ENCODE measurements at regions not wholly inside any gene's neighbourhood (a gene's known extent, or its start where the extent isn't known, plus 50 kb on each side); places are given as distances from the start of the nearest gene placed in this dataset.

DNA sequence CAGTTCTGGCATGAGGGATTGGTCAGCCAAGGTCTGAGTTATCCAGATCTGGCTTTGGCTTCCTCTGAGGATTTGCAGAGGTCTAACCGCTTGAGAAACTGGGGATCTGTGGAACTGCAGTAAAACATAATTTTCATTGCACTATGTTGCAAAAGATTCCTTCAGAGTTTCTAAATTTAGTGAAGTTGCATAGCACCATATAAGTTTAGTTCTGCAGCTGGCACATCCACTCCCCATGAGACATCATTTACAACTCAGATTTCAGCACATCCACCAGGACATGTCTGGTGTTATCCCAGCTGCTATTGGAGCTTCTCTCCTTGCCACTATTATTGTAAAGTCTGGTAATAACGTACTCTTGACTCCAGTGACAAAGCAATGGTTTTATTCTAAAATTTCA lies 181.5 kb downstream of the CWF19L2 start:
- no peaks in the 10 kb centered on the region for H3K36me3 ChIP-seq (ENCODE audit: insufficient read depth, low read length)
- H3K27ac ChIP-seq (ENCODE audit: low read depth, low read length), result no peak overlapping the region
- H3K4me1 ChIP-seq (ENCODE audit: control insufficient read depth, insufficient read depth, low read length, unreplicated experiment), result no peaks in the 10 kb centered on the region
- H3K27me3 ChIP-seq (ENCODE audit: insufficient read depth, low read length), result peaks cover 16% of the 10 kb centered on the region
- no peaks in the 10 kb centered on the region for H3K79me2 ChIP-seq (ENCODE audit: control insufficient read depth, insufficient read depth, low read length, unreplicated experiment)
- no peak overlapping the region for H2AFZ ChIP-seq (ENCODE audit: low read length, unreplicated experiment)
- no peak overlapping the region for H3K4me3 ChIP-seq (ENCODE audit: low read depth, low read length)

DNA sequence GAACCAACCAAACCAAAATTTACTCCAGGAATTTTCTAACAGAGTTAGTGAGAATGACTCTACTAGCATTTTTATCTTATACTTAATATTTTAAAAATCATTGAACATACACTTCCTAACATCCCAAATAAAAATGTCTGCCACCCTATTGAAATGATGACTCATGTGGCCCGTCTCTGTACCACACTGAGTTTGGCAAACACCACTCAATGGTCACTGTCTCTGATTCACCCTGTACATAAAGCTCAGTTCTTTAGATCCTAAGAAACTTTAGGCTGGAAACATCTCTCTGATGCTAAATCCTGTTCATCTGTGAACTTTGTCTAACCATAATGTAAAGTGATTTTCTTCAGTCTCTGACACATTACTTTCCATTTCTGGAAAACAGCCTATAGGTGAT lies 182.0 kb downstream of the CWF19L2 start:
- H3K27ac ChIP-seq (ENCODE audit: low read depth, low read length), result no peak overlapping the region
- H3K4me1 ChIP-seq (ENCODE audit: control insufficient read depth, insufficient read depth, low read length, unreplicated experiment), result no peaks in the 10 kb centered on the region
- no peak overlapping the region for H2AFZ ChIP-seq (ENCODE audit: low read length, unreplicated experiment)
- peaks cover 20% of the 10 kb centered on the region for H3K27me3 ChIP-seq (ENCODE audit: insufficient read depth, low read length)
- no peak overlapping the region for H3K4me3 ChIP-seq (ENCODE audit: low read depth, low read length)
- no peaks in the 10 kb centered on the region for H3K36me3 ChIP-seq (ENCODE audit: insufficient read depth, low read length)
- no peaks in the 10 kb centered on the region for H3K79me2 ChIP-seq (ENCODE audit: control insufficient read depth, insufficient read depth, low read length, unreplicated experiment)

DNA sequence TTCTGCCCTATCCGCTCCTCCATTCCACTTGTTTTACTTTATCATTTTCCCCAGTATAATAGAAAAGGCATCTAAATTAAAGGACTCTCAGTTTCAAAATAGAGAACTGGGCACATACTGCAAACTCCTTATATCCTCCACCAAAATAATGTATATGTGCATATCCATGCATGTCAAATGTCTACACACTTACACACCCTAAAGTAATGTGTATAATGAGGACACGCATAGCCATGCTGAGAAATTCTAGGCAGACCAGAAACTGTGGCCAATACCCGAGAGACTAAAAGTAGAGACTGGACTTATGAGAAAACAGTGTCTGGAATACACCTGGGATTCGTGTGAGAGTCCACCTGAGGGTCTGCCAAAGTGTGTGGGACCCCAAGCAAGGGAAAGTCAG lies 183.5 kb downstream of the CWF19L2 start:
- Histone ChIP-seq H3K27ac (ENCODE audit: low read depth, low read length) (no peak overlapping the region), H3K36me3 (ENCODE audit: insufficient read depth, low read length) (no peaks in the 10 kb centered on the region), H3K27me3 (ENCODE audit: insufficient read depth, low read length) (peaks cover 26% of the 10 kb centered on the region), H3K4me3 (ENCODE audit: low read depth, low read length) (no peak overlapping the region), H3K4me1 (ENCODE audit: control insufficient read depth, insufficient read depth, low read length, unreplicated experiment) (no peaks in the 10 kb centered on the region), H2AFZ (ENCODE audit: low read length, unreplicated experiment) (no peak overlapping the region), H3K79me2 (ENCODE audit: control insufficient read depth, insufficient read depth, low read length, unreplicated experiment) (no peaks in the 10 kb centered on the region)

DNA sequence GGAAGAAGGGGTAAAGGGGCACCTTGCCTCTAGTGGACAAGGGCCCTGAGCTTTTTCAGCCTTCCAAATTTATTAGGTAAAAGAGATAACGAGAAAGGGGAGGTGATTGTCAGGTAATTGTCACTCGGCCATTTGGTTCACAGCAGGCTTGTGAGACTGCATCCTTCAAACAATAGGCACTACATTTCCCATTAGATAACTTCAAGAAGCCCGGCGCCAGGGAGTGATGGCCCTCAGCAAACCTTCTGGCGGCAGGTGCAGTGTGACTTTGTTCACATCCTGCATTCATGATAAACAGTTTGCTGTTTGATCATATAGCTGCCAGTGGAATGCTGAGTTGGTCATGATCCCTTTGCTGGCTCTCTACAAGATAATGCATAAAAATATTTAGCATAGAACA lies 185.1 kb downstream of the CWF19L2 start:
- peaks cover 26% of the 10 kb centered on the region for H3K27me3 ChIP-seq (ENCODE audit: insufficient read depth, low read length)
- no peak overlapping the region for H3K27ac ChIP-seq (ENCODE audit: low read depth, low read length)
- H3K36me3 ChIP-seq (ENCODE audit: insufficient read depth, low read length), result no peaks in the 10 kb centered on the region
- H3K79me2 ChIP-seq (ENCODE audit: control insufficient read depth, insufficient read depth, low read length, unreplicated experiment), result no peaks in the 10 kb centered on the region
- no peak overlapping the region for H2AFZ ChIP-seq (ENCODE audit: low read length, unreplicated experiment)
- H3K4me1 ChIP-seq (ENCODE audit: control insufficient read depth, insufficient read depth, low read length, unreplicated experiment), result no peaks in the 10 kb centered on the region
- H3K4me3 ChIP-seq (ENCODE audit: low read depth, low read length), result no peak overlapping the region

DNA sequence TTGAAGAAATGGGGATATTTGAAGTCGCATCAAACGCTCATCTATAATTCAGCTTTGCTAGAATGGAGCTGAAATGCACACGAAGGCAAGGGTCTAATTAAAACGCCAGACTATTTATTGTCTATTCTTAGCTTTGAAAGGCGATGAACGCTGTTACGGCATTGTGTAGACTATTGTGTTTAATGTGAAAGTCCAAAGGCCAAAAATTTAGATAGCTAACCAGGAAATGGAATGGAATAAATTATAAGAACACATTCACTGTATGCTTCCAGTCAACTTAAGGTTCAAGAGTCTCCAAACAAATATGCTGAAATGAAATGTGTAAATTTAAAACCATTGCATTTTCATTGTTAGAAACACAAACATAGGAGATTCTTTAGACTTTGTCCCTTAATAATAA lies 186.2 kb downstream of the CWF19L2 start:
- no peak overlapping the region for H3K4me3 ChIP-seq (ENCODE audit: low read depth, low read length)
- H3K27ac ChIP-seq (ENCODE audit: low read depth, low read length), result no peak overlapping the region
- H3K27me3 ChIP-seq (ENCODE audit: insufficient read depth, low read length), result peaks cover 22% of the 10 kb centered on the region
- H2AFZ ChIP-seq (ENCODE audit: low read length, unreplicated experiment), result no peak overlapping the region
- H3K36me3 ChIP-seq (ENCODE audit: insufficient read depth, low read length), result no peaks in the 10 kb centered on the region
- H3K4me1 ChIP-seq (ENCODE audit: control insufficient read depth, insufficient read depth, low read length, unreplicated experiment), result no peaks in the 10 kb centered on the region
- no peaks in the 10 kb centered on the region for H3K79me2 ChIP-seq (ENCODE audit: control insufficient read depth, insufficient read depth, low read length, unreplicated experiment)

DNA sequence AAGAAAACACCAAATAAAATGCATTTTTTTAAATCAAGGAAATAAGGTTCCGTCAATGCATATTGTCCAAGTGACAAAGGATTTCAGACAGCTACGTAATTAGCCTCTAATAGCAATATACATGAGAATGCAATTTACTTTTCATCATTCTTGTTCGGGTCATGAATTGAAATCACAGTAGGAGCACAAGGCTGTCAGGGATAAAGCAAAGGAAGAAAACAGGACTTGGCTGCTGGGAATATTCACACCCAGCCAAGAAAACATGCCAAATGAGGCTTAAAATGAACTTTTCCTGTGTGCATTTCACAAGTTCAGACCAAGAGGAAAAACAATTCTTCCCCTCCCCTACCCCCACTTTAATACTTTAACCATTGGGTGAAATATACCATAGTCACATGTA lies 188.6 kb downstream of the CWF19L2 start:
- no peaks in the 10 kb centered on the region for H3K4me1 ChIP-seq (ENCODE audit: control insufficient read depth, insufficient read depth, low read length, unreplicated experiment)
- H3K27me3 ChIP-seq (ENCODE audit: insufficient read depth, low read length), result peaks cover 16% of the 10 kb centered on the region
- H2AFZ ChIP-seq (ENCODE audit: low read length, unreplicated experiment), result no peak overlapping the region
- H3K4me3 ChIP-seq (ENCODE audit: low read depth, low read length), result no peak overlapping the region
- H3K36me3 ChIP-seq (ENCODE audit: insufficient read depth, low read length), result no peaks in the 10 kb centered on the region
- no peak overlapping the region for H3K27ac ChIP-seq (ENCODE audit: low read depth, low read length)
- no peaks in the 10 kb centered on the region for H3K79me2 ChIP-seq (ENCODE audit: control insufficient read depth, insufficient read depth, low read length, unreplicated experiment)

DNA sequence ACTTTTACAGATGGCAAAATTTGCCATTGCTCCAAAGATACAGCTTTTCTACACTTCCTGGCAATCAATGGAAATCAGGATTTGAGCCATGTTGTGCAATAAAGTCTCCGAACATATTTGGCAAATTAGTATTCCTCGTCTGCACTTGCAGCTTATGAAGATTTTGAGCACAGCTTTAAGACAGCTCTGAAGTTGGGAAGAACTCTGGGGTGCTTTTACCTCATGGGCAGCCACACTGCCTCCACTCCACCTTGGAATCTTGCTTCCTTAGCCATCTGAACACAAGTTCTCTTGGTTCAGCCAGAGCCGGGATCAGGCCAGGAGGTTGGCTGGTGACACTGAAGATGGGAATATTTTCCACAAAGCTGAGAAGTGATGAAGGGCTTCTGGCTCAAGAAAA lies 191.2 kb downstream of the CWF19L2 start:
- H3K27ac ChIP-seq (ENCODE audit: low read depth, low read length), result no peak overlapping the region
- H3K79me2 ChIP-seq (ENCODE audit: control insufficient read depth, insufficient read depth, low read length, unreplicated experiment), result no peaks in the 10 kb centered on the region
- no peaks in the 10 kb centered on the region for H3K36me3 ChIP-seq (ENCODE audit: insufficient read depth, low read length)
- H3K27me3 ChIP-seq (ENCODE audit: insufficient read depth, low read length), result peaks cover 21% of the 10 kb centered on the region
- no peaks in the 10 kb centered on the region for H3K4me1 ChIP-seq (ENCODE audit: control insufficient read depth, insufficient read depth, low read length, unreplicated experiment)
- H2AFZ ChIP-seq (ENCODE audit: low read length, unreplicated experiment), result no peak overlapping the region
- no peak overlapping the region for H3K4me3 ChIP-seq (ENCODE audit: low read depth, low read length)

DNA sequence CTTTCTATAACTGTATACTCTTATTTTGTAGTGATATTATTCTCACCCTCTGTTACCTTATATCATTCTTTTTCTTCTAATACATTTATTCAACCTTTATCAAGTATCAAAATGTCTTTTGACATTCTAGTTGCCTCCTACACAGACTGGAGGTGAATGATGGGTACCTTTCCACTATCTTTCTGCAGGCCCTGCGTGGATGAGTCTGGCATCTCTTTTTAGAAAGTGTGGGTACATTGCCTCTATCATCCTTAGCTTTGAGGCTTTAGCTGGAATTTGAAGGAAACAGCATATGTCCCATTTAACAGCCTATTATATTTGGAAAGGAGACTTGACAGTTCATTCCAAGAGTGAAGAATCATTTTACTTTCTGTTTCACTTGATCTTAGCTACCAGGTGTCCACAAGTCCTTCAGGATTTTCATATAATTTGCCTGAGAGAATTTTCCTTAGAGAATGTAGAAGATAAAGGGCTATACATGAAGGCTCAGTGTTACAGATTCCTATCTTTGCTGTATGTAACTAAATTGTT lies 192.0 kb downstream of the CWF19L2 start:
- no peaks in the 10 kb centered on the region for H3K79me2 ChIP-seq (ENCODE audit: control insufficient read depth, insufficient read depth, low read length, unreplicated experiment)
- H3K4me3 ChIP-seq (ENCODE audit: low read depth, low read length), result peak overlapping the region; percentile 22; the same call in 1 of the 2 replicates
- no peak overlapping the region for H2AFZ ChIP-seq (ENCODE audit: low read length, unreplicated experiment)

DNA sequence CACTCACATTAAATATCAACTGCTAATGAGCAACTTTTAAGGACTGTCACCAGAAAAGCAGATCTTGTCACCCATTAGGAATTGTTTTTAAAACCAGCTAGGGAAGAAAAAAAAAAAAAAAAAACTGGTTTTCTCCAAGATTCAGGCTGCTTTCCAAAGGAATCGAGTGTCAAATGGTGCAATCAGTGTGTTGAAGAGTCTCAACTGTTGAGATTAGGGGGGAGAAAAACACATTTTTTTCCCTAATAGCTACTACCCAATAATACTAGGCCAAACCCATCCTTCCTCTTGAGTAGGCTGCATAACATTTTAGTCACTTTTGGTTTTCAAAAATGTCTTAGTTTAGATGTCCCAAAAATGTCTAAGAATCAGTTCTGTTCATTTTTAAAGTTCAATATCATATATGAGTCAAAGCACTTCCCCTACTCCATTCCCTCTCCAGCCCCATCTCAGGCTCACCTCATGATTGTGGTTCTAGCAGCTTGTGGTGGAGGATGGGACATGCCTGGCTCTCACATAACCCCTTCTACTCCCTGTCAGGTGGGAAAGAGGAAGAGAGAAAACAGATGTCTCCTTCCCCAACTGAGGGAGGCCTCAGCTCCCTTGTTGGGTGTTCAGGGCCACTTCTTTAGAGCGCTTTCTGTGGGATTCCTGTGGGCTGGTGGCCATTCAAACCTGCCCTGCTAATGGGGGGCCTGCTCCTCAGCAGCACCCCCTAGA lies 193.6 kb downstream of the CWF19L2 start:
- no peak overlapping the region for H3K27ac ChIP-seq (ENCODE audit: low read depth, low read length)
- H3K27me3 ChIP-seq (ENCODE audit: insufficient read depth, low read length), result peaks cover 32% of the 10 kb centered on the region
- H3K79me2 ChIP-seq (ENCODE audit: control insufficient read depth, insufficient read depth, low read length, unreplicated experiment), result no peaks in the 10 kb centered on the region
- no peak overlapping the region for H3K4me3 ChIP-seq (ENCODE audit: low read depth, low read length)
- H2AFZ ChIP-seq (ENCODE audit: low read length, unreplicated experiment), result no peak overlapping the region
- H3K4me1 ChIP-seq (ENCODE audit: control insufficient read depth, insufficient read depth, low read length, unreplicated experiment), result no peaks in the 10 kb centered on the region
- H3K36me3 ChIP-seq (ENCODE audit: insufficient read depth, low read length), result no peaks in the 10 kb centered on the region

More for the DNA sequence above, 192.0 kb downstream of the CWF19L2 start:
- Histone ChIP-seq H3K27me3 (ENCODE audit: insufficient read depth, low read length) (peaks cover 21% of the 10 kb centered on the region), H3K4me1 (ENCODE audit: control insufficient read depth, insufficient read depth, low read length, unreplicated experiment) (no peaks in the 10 kb centered on the region), H3K27ac (ENCODE audit: low read depth, low read length) (no peak overlapping the region), H3K36me3 (ENCODE audit: insufficient read depth, low read length) (no peaks in the 10 kb centered on the region)

DNA sequence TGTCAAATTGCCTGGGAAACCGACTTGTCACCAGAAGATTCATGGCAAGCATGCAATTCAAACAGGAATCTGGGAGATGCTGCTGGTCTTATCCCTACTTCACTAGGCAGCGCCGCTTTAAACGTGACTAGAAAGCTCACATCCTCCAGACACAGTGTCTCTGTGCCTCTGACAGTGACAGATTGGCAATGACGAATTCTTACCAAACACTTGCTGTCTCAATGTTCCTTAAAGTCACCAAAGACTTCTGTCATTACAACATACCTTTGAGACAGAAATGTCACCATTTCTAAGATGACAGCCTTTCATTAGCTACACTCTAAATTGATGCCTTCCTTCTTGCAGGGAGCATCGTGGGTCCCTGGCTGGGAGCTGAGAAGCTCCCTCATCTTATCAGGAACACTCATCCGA lies 197.8 kb downstream of the CWF19L2 start:
- peaks cover 51% of the 10 kb centered on the region for H3K27me3 ChIP-seq (ENCODE audit: insufficient read depth, low read length)
- H3K79me2 ChIP-seq (ENCODE audit: control insufficient read depth, insufficient read depth, low read length, unreplicated experiment), result no peaks in the 10 kb centered on the region
- no peak overlapping the region for H3K27ac ChIP-seq (ENCODE audit: low read depth, low read length)
- H3K36me3 ChIP-seq (ENCODE audit: insufficient read depth, low read length), result no peaks in the 10 kb centered on the region
- H3K4me1 ChIP-seq (ENCODE audit: control insufficient read depth, insufficient read depth, low read length, unreplicated experiment), result no peaks in the 10 kb centered on the region
- no peak overlapping the region for H2AFZ ChIP-seq (ENCODE audit: low read length, unreplicated experiment)
- no peak overlapping the region for H3K4me3 ChIP-seq (ENCODE audit: low read depth, low read length)

DNA sequence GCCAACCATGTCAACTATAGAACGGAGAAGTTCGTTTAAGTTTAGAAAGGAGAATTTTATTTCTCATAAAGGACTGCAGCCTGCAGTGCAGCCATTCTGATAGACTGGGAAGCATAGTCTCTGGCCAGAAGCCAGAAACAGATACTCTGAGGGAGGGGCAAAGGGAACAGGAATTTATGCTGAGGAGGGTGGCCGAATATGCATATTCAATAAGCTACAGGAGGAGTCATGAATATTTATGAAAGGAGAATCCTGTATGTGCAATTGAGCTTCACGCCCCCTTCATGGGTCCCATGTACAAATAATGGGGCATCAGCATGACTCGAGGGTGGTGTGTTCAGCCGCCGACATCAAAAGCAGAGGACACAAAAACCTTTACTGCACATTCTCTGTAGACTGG lies 199.9 kb downstream of the CWF19L2 start:
- Histone ChIP-seq H3K27ac (ENCODE audit: low read depth, low read length) (no peak overlapping the region), H3K36me3 (ENCODE audit: insufficient read depth, low read length) (no peaks in the 10 kb centered on the region), H3K4me1 (ENCODE audit: control insufficient read depth, insufficient read depth, low read length, unreplicated experiment) (no peaks in the 10 kb centered on the region), H3K4me3 (ENCODE audit: low read depth, low read length) (no peak overlapping the region), H2AFZ (ENCODE audit: low read length, unreplicated experiment) (no peak overlapping the region), H3K27me3 (ENCODE audit: insufficient read depth, low read length) (peaks cover 65% of the 10 kb centered on the region), H3K79me2 (ENCODE audit: control insufficient read depth, insufficient read depth, low read length, unreplicated experiment) (no peaks in the 10 kb centered on the region)

All from ACC112 (cell line).